ENCODE measurements at regions not wholly inside any gene's neighbourhood (a gene's known extent, or its start where the extent isn't known, plus 50 kb on each side); places are given as distances from the start of the nearest gene placed in this dataset.

- Histone ChIP-seq H3K79me2 (ENCODE audit: low read length) (no peaks in the 10 kb centered on the region), H4K20me1 (ENCODE audit: insufficient read depth, low read length) (no peaks in the 10 kb centered on the region), H3F3A (ENCODE audit: insufficient read depth, low read length) (no peaks in the 10 kb centered on the region), H3K9ac (ENCODE audit: low read length) (no peak overlapping the region), H3K9me2 (replicated peaks; ENCODE audit: insufficient read depth, low read length) (no peaks in the 10 kb centered on the region), H3K27ac (ENCODE audit: low read length) (no peak overlapping the region), H3K4me3 (ENCODE audit: low read length) (no peak overlapping the region), H3K27me3 (replicated peaks; ENCODE audit: insufficient read depth, low read length) (no peaks in the 10 kb centered on the region), H3K4me1 (ENCODE audit: low read length) (no peaks in the 10 kb centered on the region), H2AFZ (ENCODE audit: low read length) (no peak overlapping the region), H3K4me2 (ENCODE audit: low read depth, low read length) (no peak overlapping the region), H3K36me3 (replicated peaks; ENCODE audit: insufficient read depth, low read length) (no peaks in the 10 kb centered on the region), H3K9me3 (replicated peaks; ENCODE audit: insufficient read depth, low read length) (no peaks in the 10 kb centered on the region; the same call in 1 of the 2 replicates)
- no peak for TF ChIP-seq EZH2 (optimal IDR thresholded peaks at IDR 0.05; ENCODE audit: low read depth, low read length)
- no peak for TF ChIP-seq CTCF (IDR thresholded peaks at IDR 0.05; ENCODE audit: low read length)
- no peak for TF ChIP-seq EZH2phosphoT487 (IDR thresholded peaks at IDR 0.05; ENCODE audit: low read length)
- no peak for DNase-seq
Measured at GRCh38 chr4:155521382-155521781, 144.6 kb upstream of the MAP9 start.

- no peak overlapping the region for H3K4me2 ChIP-seq (ENCODE audit: low read depth, low read length)
- H3K27ac ChIP-seq (ENCODE audit: low read length), result no peak overlapping the region
- H3K4me1 ChIP-seq (ENCODE audit: low read length), result no peaks in the 10 kb centered on the region
- TF ChIP-seq EZH2 (optimal IDR thresholded peaks at IDR 0.05; ENCODE audit: low read depth, low read length) (no peak), CTCF (IDR thresholded peaks at IDR 0.05; ENCODE audit: low read length) (no peak), EZH2phosphoT487 (IDR thresholded peaks at IDR 0.05; ENCODE audit: low read length) (no peak)
- H3F3A ChIP-seq (ENCODE audit: insufficient read depth, low read length), result no peaks in the 10 kb centered on the region
- H3K9ac ChIP-seq (ENCODE audit: low read length), result no peak overlapping the region
- no peaks in the 10 kb centered on the region for H3K9me3 ChIP-seq (replicated peaks; ENCODE audit: insufficient read depth, low read length)
- DNase-seq, result no peak
- no peaks in the 10 kb centered on the region for H3K79me2 ChIP-seq (ENCODE audit: low read length)
- H3K4me3 ChIP-seq (ENCODE audit: low read length), result no peak overlapping the region
- H4K20me1 ChIP-seq (ENCODE audit: insufficient read depth, low read length), result no peaks in the 10 kb centered on the region
- no peaks in the 10 kb centered on the region for H3K27me3 ChIP-seq (replicated peaks; ENCODE audit: insufficient read depth, low read length)
- H3K36me3 ChIP-seq (replicated peaks; ENCODE audit: insufficient read depth, low read length), result no peaks in the 10 kb centered on the region
- H3K9me2 ChIP-seq (replicated peaks; ENCODE audit: insufficient read depth, low read length), result no peaks in the 10 kb centered on the region; the same call in 1 of the 2 replicates
- H2AFZ ChIP-seq (ENCODE audit: low read length), result no peak overlapping the region
Measured at GRCh38 chr4:155515444-155516075, 138.8 kb upstream of the MAP9 start.

- no peaks in the 10 kb centered on the region for H3F3A ChIP-seq (ENCODE audit: insufficient read depth, low read length)
- DNase-seq, result no peak
- no peak overlapping the region for H3K4me2 ChIP-seq (ENCODE audit: low read depth, low read length)
Measured at GRCh38 chr4:155514628-155515027, 137.9 kb upstream of the MAP9 start.

More at GRCh38 chr4:155514628-155515027, 137.9 kb upstream of the MAP9 start:
- Histone ChIP-seq H3K9me3 (replicated peaks; ENCODE audit: insufficient read depth, low read length) (no peaks in the 10 kb centered on the region), H3K9me2 (replicated peaks; ENCODE audit: insufficient read depth, low read length) (no peaks in the 10 kb centered on the region; the same call in 1 of the 2 replicates), H2AFZ (ENCODE audit: low read length) (no peak overlapping the region), H3K27me3 (replicated peaks; ENCODE audit: insufficient read depth, low read length) (no peaks in the 10 kb centered on the region), H3K4me3 (ENCODE audit: low read length) (no peak overlapping the region), H3K27ac (ENCODE audit: low read length) (no peak overlapping the region), H3K4me1 (ENCODE audit: low read length) (no peaks in the 10 kb centered on the region), H4K20me1 (ENCODE audit: insufficient read depth, low read length) (no peaks in the 10 kb centered on the region), H3K9ac (ENCODE audit: low read length) (no peak overlapping the region), H3K79me2 (ENCODE audit: low read length) (no peaks in the 10 kb centered on the region), H3K36me3 (replicated peaks; ENCODE audit: insufficient read depth, low read length) (no peaks in the 10 kb centered on the region)
- TF ChIP-seq CTCF (IDR thresholded peaks at IDR 0.05; ENCODE audit: low read length), result no peak
- no peak for TF ChIP-seq EZH2 (optimal IDR thresholded peaks at IDR 0.05; ENCODE audit: low read depth, low read length)
- no peak for TF ChIP-seq EZH2phosphoT487 (IDR thresholded peaks at IDR 0.05; ENCODE audit: low read length)
